ENCODE measurements at regions not wholly inside any gene's neighbourhood (a gene's known extent, or its start where the extent isn't known, plus 50 kb on each side); places are given as distances from the start of the nearest gene placed in this dataset.

DNA sequence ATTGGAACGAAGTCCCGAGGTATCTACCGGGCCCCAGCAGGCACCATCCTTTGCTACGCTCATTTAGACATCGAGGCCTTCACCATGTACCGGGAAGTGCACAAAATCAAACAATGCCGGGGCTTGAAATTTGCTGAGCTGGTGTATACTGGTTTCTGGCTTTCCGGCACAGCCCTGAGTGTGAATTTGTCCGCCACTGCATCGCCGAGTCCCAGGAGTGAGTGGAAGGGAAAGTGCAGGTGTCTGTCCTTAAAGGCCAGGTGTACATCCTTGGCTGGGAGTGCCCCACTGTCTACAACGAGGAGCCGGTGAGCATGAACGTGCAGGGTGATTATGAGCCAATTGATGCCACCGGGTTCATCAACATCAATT lies 158.8 kb upstream of the GUCY1A2 start:
- no peak for TF ChIP-seq EZH2 (IDR thresholded peaks at IDR 0.05; ENCODE audit: borderline replicate concordance, low read depth, low read length, severe bottlenecking)
- TF ChIP-seq, protein P1, sequence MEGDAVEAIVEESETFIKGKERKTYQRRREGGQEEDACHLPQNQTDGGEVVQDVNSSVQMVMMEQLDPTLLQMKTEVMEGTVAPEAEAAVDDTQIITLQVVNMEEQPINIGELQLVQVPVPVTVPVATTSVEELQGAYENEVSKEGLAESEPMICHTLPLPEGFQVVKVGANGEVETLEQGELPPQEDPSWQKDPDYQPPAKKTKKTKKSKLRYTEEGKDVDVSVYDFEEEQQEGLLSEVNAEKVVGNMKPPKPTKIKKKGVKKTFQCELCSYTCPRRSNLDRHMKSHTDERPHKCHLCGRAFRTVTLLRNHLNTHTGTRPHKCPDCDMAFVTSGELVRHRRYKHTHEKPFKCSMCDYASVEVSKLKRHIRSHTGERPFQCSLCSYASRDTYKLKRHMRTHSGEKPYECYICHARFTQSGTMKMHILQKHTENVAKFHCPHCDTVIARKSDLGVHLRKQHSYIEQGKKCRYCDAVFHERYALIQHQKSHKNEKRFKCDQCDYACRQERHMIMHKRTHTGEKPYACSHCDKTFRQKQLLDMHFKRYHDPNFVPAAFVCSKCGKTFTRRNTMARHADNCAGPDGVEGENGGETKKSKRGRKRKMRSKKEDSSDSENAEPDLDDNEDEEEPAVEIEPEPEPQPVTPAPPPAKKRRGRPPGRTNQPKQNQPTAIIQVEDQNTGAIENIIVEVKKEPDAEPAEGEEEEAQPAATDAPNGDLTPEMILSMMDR (IDR thresholded peaks at IDR 0.05; ENCODE audit: borderline replicate concordance, extremely low read depth, low read length, poor library complexity, severe bottlenecking): no peak
